ENCODE measurements at regions not wholly inside any gene's neighbourhood (a gene's known extent, or its start where the extent isn't known, plus 50 kb on each side); places are given as distances from the start of the nearest gene placed in this dataset.

DNA sequence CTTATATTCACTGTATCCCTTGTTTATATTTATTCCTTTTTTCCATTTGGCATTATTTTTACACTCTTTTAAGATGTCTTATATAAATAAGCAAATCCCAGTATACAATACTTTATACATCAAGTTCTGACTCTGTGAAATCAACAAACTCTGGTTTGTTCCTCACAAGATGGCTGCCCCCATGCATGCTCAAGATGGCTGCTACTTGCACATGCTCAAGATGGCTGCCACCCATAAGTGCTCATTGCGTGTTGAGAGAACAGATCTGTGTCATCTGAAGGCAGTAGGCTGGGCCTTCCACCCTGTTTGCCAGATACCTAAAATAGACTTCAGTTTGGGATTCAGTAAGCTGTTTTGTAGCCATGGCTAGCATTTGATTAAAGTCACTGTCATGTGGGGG lies 666.2 kb downstream of the TYW1 start (continued):
- TF ChIP-seq REST (IDR thresholded peaks at IDR 0.05; ENCODE audit: unreplicated experiment) = no peak
- TF ChIP-seq NANOG (IDR thresholded peaks at IDR 0.05; ENCODE audit: borderline replicate concordance) = no peak
- TF ChIP-seq ZNF331 (CRISPR knock-in tag; IDR thresholded peaks at IDR 0.05; ENCODE audit: low read depth) = no peak
- TF ChIP-seq, protein P1, sequence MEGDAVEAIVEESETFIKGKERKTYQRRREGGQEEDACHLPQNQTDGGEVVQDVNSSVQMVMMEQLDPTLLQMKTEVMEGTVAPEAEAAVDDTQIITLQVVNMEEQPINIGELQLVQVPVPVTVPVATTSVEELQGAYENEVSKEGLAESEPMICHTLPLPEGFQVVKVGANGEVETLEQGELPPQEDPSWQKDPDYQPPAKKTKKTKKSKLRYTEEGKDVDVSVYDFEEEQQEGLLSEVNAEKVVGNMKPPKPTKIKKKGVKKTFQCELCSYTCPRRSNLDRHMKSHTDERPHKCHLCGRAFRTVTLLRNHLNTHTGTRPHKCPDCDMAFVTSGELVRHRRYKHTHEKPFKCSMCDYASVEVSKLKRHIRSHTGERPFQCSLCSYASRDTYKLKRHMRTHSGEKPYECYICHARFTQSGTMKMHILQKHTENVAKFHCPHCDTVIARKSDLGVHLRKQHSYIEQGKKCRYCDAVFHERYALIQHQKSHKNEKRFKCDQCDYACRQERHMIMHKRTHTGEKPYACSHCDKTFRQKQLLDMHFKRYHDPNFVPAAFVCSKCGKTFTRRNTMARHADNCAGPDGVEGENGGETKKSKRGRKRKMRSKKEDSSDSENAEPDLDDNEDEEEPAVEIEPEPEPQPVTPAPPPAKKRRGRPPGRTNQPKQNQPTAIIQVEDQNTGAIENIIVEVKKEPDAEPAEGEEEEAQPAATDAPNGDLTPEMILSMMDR (conservative IDR thresholded peaks at IDR 0.05; ENCODE audit: low read depth in 2 of 2) = no peak

DNA sequence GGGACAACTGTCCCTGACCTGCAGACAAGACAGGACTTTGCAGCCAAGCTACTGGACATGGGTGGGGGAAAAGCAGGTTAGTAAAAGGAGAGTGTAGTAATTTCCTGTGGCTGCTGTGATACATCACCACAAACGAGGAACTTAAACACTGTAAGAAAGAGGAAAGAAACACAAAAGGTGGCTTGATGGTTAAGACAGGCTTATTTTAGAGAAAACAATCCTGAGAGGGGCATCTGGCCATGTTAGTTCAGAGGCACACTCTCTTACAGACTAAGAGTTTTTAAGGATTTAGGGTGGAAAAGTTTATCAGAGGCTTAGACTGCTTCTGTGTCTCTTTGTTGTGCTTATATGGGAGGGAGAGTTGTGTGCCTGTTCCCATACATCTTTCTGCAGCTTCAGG lies 667.0 kb downstream of the TYW1 start:
- H3K27ac Mint-ChIP-seq = no peak overlapping the region
- DNase-seq (ENCODE audit: low spot score) (peak; percentile 0), ATAC-seq (no peak)
- H3K4me3 Mint-ChIP-seq = no peak overlapping the region
- Histone ChIP-seq H4K20me1 (replicated peaks; ENCODE audit: insufficient read depth) (no peaks in the 10 kb centered on the region), H3K27ac (ENCODE audit: low read depth) (no peak overlapping the region), H3F3A (replicated peaks; ENCODE audit: low read depth) (no peaks in the 10 kb centered on the region), H2AFZ (no peak overlapping the region), H3K27me3 (ENCODE audit: insufficient read depth) (no peaks in the 10 kb centered on the region), H3K4me2 (no peak overlapping the region), H3K4me1 (ENCODE audit: insufficient read depth) (no peaks in the 10 kb centered on the region), H3K9me2 (ENCODE audit: insufficient read depth) (no peaks in the 10 kb centered on the region), H3K36me3 (ENCODE audit: insufficient read depth) (peaks cover 19% of the 10 kb centered on the region; the same call in 1 of the 2 replicates), H3K79me2 (replicated peaks; ENCODE audit: insufficient read depth) (no peaks in the 10 kb centered on the region), H3K4me3 (no peak overlapping the region)
- peaks cover 88% of the 10 kb centered on the region for H3K9me3 Mint-ChIP-seq
- peaks cover 7% of the 10 kb centered on the region for H3K27me3 Mint-ChIP-seq (ENCODE audit: insufficient read depth, low read depth, poor library complexity)
- H3K36me3 Mint-ChIP-seq (ENCODE audit: low read depth) = peaks cover 13% of the 10 kb centered on the region
- H3K4me1 Mint-ChIP-seq = no peaks in the 10 kb centered on the region
- TF ChIP-seq REST (IDR thresholded peaks at IDR 0.05; ENCODE audit: unreplicated experiment) (no peak), POLR2AphosphoS5 (IDR thresholded peaks at IDR 0.05; ENCODE audit: low read depth) (no peak), EZH2phosphoT487 (IDR thresholded peaks at IDR 0.05; ENCODE audit: unreplicated experiment) (no peak), STAT1 (IDR thresholded peaks at IDR 0.05; ENCODE audit: unreplicated experiment) (no peak), ZNF114 (CRISPR knock-in tag; IDR thresholded peaks at IDR 0.05) (no peak), ETS1 (IDR thresholded peaks at IDR 0.05) (no peak), CREB1 (CRISPR knock-in tag; IDR thresholded peaks at IDR 0.05; ENCODE audit: low read depth) (no peak), JUNB (IDR thresholded peaks at IDR 0.05; ENCODE audit: unreplicated experiment) (no peak), NANOG (IDR thresholded peaks at IDR 0.05; ENCODE audit: borderline replicate concordance) (no peak), ZNF331 (CRISPR knock-in tag; IDR thresholded peaks at IDR 0.05; ENCODE audit: low read depth) (no peak)
